NCI-H1694 treated with DMSO at 0.1 percent for 48 hours (cell line): ENCODE measurements at regions not wholly inside any gene's neighbourhood (a gene's known extent, or its start where the extent isn't known, plus 50 kb on each side); places are given as distances from the start of the nearest gene placed in this dataset.
"Not testable (repeated sequence)": the region's sequence is repeated elsewhere in the genome, so short reads cannot be mapped to it uniquely, and the experiment has no call there.

Source experiments
- DNase-seq: peaks from one replicate; lab custom pipeline; 2025; lab: John Stamatoyannopoulos, UW

- no peak for DNase-seq
Measured at GRCh38 chr12:31820832-31821231, 92.0 kb upstream of the AMN1 start.

DNA sequence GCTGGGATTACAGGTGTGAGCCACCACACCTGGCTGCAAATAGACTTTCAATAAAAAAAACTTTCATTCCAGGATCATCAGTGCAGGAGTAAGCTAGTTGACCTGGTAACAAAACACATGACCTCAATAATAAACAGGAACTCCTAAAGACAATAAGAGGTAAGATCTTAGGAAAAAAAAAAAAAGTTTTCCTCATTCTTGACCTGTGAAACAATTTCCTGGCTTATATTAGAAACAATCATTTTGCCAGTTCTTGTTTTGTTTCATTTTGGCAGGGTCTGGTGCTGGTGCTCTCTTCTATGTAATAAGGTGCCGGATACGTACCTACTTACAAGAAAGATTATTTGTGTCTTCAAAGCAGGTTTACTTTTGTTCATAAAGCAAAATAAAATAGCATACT is 90.6 kb upstream of the AMN1 start:
- DNase-seq: no peak

DNA sequence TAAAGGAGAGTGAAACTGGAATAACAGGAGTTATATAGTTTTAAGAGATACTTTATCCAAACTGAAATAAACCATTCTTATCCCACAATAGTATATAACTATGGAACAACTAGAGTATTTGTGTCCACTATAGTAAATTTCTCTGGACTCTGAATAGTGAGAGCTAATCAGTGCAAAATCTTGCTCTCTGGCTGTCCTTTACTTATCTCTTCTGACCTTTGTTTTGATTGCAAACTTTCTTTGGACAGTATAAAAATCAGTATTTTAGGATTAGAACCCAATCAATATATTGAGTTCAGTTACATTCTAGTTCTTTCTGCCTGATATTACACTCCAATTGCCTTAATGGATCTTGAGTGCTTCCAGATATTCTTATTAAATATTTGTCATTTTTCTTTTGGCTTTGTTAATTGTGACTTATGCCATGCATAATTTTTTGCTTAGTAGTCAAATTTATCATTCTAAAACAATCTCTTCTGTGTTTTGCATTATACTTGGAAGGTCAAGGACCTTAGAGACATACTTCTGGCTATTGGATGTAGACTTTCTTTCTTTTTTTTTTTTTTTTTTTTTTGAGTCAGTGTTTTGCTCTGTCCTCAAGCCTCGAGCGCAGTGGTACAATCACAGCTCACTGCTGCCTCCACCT is 89.9 kb upstream of the AMN1 start:
- DNase-seq: no peak

- DNase-seq: no peak
Measured at GRCh38 chr12:31817120-31817519, 88.3 kb upstream of the AMN1 start.

GRCh38 chr12:31815096-31815495 is 86.3 kb upstream of the AMN1 start:
- DNase-seq: no peak

DNA sequence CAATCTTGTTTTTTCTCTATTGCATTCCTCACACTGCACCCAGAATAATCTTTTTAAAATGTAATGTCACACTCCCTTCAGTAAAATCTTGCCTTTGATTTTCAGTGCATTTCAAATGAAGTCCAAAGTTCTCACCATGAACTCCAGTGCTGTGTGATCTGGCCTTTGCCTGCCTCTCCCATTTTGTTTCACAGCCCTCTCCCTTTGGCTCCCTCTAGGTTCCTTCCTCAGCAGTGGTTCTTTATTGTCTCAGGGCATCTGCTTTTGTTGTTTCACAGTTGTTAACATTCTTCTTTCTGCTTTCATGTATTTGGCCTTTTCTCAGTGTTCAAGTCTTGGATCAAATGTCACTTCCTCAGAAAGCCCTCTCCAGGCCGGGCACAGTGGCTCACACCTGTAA is 84.5 kb upstream of the AMN1 start:
- no peak for DNase-seq

- DNase-seq: no peak
Measured at GRCh38 chr12:31807773-31808097, 78.9 kb upstream of the AMN1 start.

GRCh38 chr12:31807081-31807772 is 78.4 kb upstream of the AMN1 start:
- DNase-seq: not testable (repeated sequence)

- DNase-seq: not testable (repeated sequence)
Measured at GRCh38 chr12:31805681-31806080, 76.9 kb upstream of the AMN1 start.

GRCh38 chr12:31804707-31805106 is 75.9 kb upstream of the AMN1 start:
- not testable (repeated sequence) for DNase-seq

DNA sequence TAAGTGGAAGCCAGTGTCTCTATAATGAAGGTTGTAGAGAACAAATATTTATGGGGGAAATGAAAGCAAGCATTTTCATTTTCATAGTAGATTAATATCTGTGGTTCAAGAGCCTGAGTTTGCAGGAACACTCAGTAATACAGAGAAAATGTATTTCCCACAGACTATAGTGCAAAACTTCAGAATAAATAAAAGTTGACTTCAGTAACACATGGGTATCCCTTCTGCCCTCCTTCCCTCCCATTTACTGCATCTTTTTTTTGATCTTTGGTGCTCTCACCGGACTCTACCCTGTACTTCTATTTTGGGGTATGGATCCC is 75.3 kb upstream of the AMN1 start:
- no peak for DNase-seq

- no peak for DNase-seq
Measured at GRCh38 chr12:31803306-31804184, 74.7 kb upstream of the AMN1 start.

GRCh38 chr12:31801872-31802271 is 73.1 kb upstream of the AMN1 start:
- DNase-seq: no peak

- DNase-seq: no peak
Measured at GRCh38 chr12:31797230-31797872, 68.5 kb upstream of the AMN1 start.

DNA sequence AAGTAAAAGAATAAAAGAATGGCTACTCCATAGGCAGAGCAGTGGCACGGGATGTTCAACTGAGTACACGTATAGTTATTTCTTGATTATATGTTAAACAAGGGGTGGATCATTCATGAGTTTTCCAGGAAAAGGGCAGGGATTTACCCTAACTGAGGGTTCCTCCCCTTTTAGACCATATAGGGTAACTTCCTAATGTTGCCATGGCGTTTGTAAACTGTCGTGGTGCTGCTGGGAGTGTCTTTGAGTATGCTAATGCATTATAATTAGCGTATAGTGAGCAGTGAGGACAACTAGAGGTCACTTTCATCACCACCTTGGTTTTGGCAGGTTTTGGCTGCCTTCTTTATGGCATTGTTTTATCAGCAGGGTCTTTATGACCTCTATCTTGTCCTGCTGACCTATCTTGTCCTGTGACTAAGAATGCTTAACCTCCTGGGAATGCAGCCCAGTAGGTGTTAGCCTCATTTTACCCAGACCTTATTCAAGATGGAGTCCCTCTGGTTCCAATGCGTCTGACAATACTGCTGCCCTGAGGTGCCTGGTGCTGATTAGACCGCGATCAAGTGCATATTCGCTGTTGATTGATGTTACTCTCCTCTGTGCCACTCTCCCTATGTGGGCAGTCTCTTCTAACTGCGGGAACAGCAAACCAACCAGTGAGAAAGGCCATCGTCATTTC is 67.6 kb upstream of the AMN1 start:
- no peak for DNase-seq

DNA sequence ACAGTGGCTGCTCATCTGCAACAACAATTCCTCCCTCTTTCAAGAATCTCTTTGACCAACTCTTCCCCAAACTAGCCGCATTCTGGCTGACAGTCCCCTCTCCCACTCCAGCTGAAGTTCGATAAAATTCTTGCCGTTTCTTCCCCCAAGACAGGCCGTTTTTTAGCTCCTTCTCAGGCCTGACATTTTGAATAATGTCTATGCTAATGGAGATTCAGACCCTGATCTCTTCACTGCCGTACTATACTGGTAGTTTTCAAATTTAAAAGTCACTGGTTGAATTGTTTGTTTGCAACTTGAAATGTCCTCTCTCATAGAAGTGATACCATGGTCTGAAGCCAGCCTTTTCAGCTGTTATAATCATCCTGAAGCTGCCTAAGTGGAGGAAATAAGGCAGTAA is 65.9 kb upstream of the AMN1 start:
- no peak for DNase-seq

DNA sequence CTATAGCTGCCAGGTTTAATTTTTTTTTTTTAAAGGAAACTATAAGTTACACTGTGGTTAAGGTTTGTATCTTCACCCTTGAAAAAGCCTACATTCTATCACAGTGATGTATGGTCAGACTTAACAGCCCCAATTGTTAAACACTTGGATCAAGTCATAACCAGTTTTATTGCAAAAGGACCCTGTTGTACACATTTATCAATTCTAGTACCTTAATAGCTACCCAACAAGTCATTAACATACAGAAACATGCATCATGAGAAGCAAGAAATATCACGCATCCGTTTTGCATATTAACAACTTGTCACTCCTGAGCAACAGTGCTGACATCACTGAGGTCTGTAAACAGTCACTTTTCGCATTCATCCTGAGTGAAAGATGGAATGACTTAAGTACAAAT is 62.4 kb upstream of the AMN1 start:
- not testable (repeated sequence) for DNase-seq

DNA sequence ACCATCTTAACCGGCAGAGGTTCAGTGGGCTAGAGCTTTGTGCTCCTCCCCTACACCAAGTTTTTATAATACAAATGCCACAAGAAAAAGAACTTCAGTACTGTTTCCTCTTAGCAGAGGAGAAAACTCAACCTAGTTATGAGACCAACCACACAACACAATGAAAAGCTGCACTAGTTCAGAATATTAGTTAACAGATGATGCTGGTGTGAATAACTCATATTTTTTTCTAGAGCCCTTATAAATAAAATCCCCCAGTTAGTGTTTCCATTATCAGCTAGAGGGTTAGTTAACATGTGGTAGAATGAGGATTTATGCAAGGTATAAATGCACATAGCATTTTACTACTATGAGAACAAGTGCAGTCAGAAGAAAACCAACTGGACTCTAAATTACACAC is 61.9 kb upstream of the AMN1 start:
- no peak for DNase-seq

DNA sequence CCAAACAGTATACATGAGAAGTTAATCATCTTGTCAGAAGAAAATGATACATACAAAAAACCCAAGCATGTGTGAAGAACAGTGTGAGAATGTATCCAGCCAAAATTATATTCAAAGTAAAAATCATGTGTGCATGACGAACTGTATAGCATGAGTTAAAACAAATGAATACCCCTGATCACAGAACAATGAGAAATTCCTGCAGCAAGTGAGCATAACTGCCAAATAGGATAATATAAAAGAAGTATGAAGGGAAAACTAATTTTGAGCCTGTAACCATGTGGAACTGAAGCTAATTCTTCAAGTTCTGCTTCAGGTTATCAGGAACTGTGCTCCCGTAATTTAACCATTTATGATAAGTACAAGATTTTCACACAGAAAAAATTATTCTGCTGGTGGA is 56.5 kb upstream of the AMN1 start:
- no peak for DNase-seq

GRCh38 chr12:31783996-31784645 is 55.3 kb upstream of the AMN1 start:
- DNase-seq: peak; percentile 99

GRCh38 chr12:31783556-31783955 is 54.7 kb upstream of the AMN1 start:
- no peak for DNase-seq
